ENCODE measurements at regions not wholly inside any gene's neighbourhood (a gene's known extent, or its start where the extent isn't known, plus 50 kb on each side); places are given as distances from the start of the nearest gene placed in this dataset.

DNA sequence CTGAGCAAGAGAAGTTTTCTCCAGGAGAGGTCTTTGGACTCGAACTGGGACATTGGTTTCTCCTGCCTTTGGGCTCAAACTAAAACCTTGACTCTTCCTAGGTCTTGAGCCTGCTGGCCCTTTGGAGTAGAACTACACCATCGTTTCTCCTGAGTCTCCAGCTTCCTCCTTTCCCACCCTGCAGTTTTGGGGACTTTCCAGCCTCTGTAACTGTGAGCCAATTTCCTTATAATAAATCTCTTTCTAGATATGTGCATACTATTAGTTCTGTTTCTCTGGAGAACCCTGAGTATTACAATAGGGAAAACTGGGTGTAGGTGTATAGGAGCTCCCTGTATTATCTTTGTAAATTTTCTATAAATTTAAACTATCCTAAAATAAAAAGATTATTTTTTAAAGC, 219.8 kb upstream of the AGAP1 start:
- H3K27ac ChIP-seq (ENCODE audit: low read depth in 2 of 2, low read length in 2 of 2), result no peak overlapping the region
- no peaks in the 10 kb centered on the region for H3K36me3 ChIP-seq (ENCODE audit: control insufficient read depth in 2 of 3, insufficient read depth in 3 of 3, low read length in 3 of 3)
- no peak overlapping the region for H3K9ac ChIP-seq (ENCODE audit: low read length in 3 of 3)
- H3K4me1 ChIP-seq (ENCODE audit: control insufficient read depth in 2 of 3, insufficient read depth in 2 of 3, low read depth in 1 of 3, low read length in 3 of 3), result no peaks in the 10 kb centered on the region
- intact Hi-C loops (cut with DNase I), result no loop called here
- FAIRE-seq, result no peak
- no peaks in the 10 kb centered on the region for H3K9me3 ChIP-seq (ENCODE audit: control insufficient read depth in 2 of 3, insufficient read depth in 1 of 3, low read length in 3 of 3)
- peak in 1 of 5 donors; percentile 12 for DNase-seq
- no peaks in the 10 kb centered on the region for H3K27me3 ChIP-seq (ENCODE audit: control insufficient read depth, insufficient read depth, low read length)
- TF ChIP-seq, protein P1, sequence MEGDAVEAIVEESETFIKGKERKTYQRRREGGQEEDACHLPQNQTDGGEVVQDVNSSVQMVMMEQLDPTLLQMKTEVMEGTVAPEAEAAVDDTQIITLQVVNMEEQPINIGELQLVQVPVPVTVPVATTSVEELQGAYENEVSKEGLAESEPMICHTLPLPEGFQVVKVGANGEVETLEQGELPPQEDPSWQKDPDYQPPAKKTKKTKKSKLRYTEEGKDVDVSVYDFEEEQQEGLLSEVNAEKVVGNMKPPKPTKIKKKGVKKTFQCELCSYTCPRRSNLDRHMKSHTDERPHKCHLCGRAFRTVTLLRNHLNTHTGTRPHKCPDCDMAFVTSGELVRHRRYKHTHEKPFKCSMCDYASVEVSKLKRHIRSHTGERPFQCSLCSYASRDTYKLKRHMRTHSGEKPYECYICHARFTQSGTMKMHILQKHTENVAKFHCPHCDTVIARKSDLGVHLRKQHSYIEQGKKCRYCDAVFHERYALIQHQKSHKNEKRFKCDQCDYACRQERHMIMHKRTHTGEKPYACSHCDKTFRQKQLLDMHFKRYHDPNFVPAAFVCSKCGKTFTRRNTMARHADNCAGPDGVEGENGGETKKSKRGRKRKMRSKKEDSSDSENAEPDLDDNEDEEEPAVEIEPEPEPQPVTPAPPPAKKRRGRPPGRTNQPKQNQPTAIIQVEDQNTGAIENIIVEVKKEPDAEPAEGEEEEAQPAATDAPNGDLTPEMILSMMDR (IDR thresholded peaks at IDR 0.05; ENCODE audit: borderline replicate concordance, extremely low read depth, insufficient read depth), result no peak
- no peak overlapping the region for H3K4me3 ChIP-seq (ENCODE audit: low read length in 3 of 3)

DNA sequence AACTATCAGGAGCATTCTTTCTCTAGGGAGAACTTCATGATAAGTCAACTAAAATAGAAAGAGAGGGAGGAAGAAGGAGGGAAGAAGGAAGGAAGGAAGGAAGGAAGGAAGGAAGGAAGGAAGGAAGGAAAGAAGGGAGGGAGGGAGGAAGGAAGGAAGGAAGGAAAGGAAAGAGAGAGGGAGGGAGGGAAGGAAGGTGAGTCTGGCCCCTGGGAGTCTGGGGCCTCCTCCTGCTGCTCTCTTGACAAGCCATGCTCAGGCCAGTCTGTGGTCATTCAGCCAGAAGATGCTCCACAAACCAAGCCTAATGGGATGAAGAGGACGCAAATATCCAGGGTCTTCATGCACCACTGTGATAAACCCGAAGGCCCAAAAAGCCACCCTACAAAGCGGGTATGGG, 216.4 kb upstream of the AGAP1 start:
- no peak overlapping the region for H3K4me3 ChIP-seq (ENCODE audit: low read length in 3 of 3)
- no peak for FAIRE-seq
- DNase-seq, result no peak
- H3K4me1 ChIP-seq (ENCODE audit: control insufficient read depth in 2 of 3, insufficient read depth in 2 of 3, low read depth in 1 of 3, low read length in 3 of 3), result no peaks in the 10 kb centered on the region
- no peaks in the 10 kb centered on the region for H3K27me3 ChIP-seq (ENCODE audit: control insufficient read depth, insufficient read depth, low read length)
- no peaks in the 10 kb centered on the region for H3K9me3 ChIP-seq (ENCODE audit: control insufficient read depth in 2 of 3, insufficient read depth in 1 of 3, low read length in 3 of 3)
- TF ChIP-seq, protein P1 (IDR thresholded peaks at IDR 0.05; ENCODE audit: borderline replicate concordance, extremely low read depth, insufficient read depth), result no peak
- no peak overlapping the region for H3K9ac ChIP-seq (ENCODE audit: low read length in 3 of 3)
- H3K36me3 ChIP-seq (ENCODE audit: control insufficient read depth in 2 of 3, insufficient read depth in 3 of 3, low read length in 3 of 3), result no peaks in the 10 kb centered on the region
- no peak overlapping the region for H3K27ac ChIP-seq (ENCODE audit: low read depth in 2 of 2, low read length in 2 of 2)
- intact Hi-C loops (cut with DNase I), result no loop called here

GRCh38 chr2:235278771-235279355, 215.0 kb upstream of the AGAP1 start:
- no peak for FAIRE-seq

More at GRCh38 chr2:235278771-235279355, 215.0 kb upstream of the AGAP1 start:
- no peaks in the 10 kb centered on the region for H3K27me3 ChIP-seq (ENCODE audit: control insufficient read depth, insufficient read depth, low read length)
- H3K27ac ChIP-seq (ENCODE audit: low read depth in 2 of 2, low read length in 2 of 2), result no peak overlapping the region
- no peak overlapping the region for H3K4me3 ChIP-seq (ENCODE audit: low read length in 3 of 3)
- H3K9ac ChIP-seq (ENCODE audit: low read length in 3 of 3), result no peak overlapping the region
- H3K9me3 ChIP-seq (ENCODE audit: control insufficient read depth in 2 of 3, insufficient read depth in 1 of 3, low read length in 3 of 3), result no peaks in the 10 kb centered on the region
- no peaks in the 10 kb centered on the region for H3K36me3 ChIP-seq (ENCODE audit: control insufficient read depth in 2 of 3, insufficient read depth in 3 of 3, low read length in 3 of 3)
- peak in 1 of 5 donors; percentile 35 for DNase-seq
- intact Hi-C loops (cut with DNase I), result no loop called here
- TF ChIP-seq, protein P1 (IDR thresholded peaks at IDR 0.05; ENCODE audit: borderline replicate concordance, extremely low read depth, insufficient read depth), result no peak
- H3K4me1 ChIP-seq (ENCODE audit: control insufficient read depth in 2 of 3, insufficient read depth in 2 of 3, low read depth in 1 of 3, low read length in 3 of 3), result no peaks in the 10 kb centered on the region
